ENCODE measurements at regions not wholly inside any gene's neighbourhood (a gene's known extent, or its start where the extent isn't known, plus 50 kb on each side); places are given as distances from the start of the nearest gene placed in this dataset.

GRCh38 chr4:154009191-154009590, 220.3 kb upstream of the SFRP2 start:
- TF ChIP-seq CTCF (conservative IDR thresholded peaks at IDR 0.05; ENCODE audit: low read length) (no peak), EZH2phosphoT487 (IDR thresholded peaks at IDR 0.05; ENCODE audit: borderline replicate concordance, low read depth, low read length) (no peak)

Data from OCI-LY7 (cell line).